T-cell (primary cell): ENCODE measurements at regions not wholly inside any gene's neighbourhood (a gene's known extent, or its start where the extent isn't known, plus 50 kb on each side); places are given as distances from the start of the nearest gene placed in this dataset.

Experiments used
- ATAC-seq, 4 experiments: fragments of 200-7000 bp in 3 of 4; fragments of 150-1000 bp in 1 of 4; cut with Tn5 transposase; replicated peaks in 1 of 4; 1 replicate in 3 of 4; 2 replicates in 1 of 4; pipeline ENCODE4 v1.10.0; 2021; ENCODE audit warnings: moderate library complexity in 3 of 4, mild to moderate bottlenecking in 2 of 4, moderate number of reproducible peaks in 1 of 4
- CTCF ChIA-PET, 2 donors: fragments of 300-600 bp; sonication (Branson Sonifier 250); formaldehyde crosslinking; loops; one replicate each; lab custom pipeline; 2022; ENCODE audit warnings: antibody characterized with exemption in 2 of 2; lab: Charles Lee
- POLR2A ChIA-PET, 2 donors: fragments of 300-600 bp; sonication (Branson Sonifier 250); formaldehyde crosslinking; loops; one replicate each; lab custom pipeline; 2022; ENCODE audit warnings: antibody characterized with exemption in 2 of 2; lab: Charles Lee
- DNase-seq, 35 experiments: peaks; one replicate each; pipeline versions ENCODE4 v3.0.0 to v3.0.0-alpha.2; 2013 to 2023
- H3K27ac ChIP-seq: one replicate; pipeline ENCODE4 v1.5.1; 2013; ENCODE audit warnings: low read length
- H3K27me3 ChIP-seq, 2 experiments: replicated peaks in 1 of 2; 1 replicate in 1 of 2; 2 replicates in 1 of 2; pipeline versions ENCODE4 v1.6.1 to v1.7.0; 2013; ENCODE audit warnings: low read length in 1 of 2, mixed read lengths in 1 of 2; ENCODE audit not compliant: control insufficient read depth in 2 of 2, insufficient read depth in 2 of 2; ENCODE audit errors: extremely low read depth in 1 of 2
- H3K36me3 ChIP-seq, 2 donors: 1 replicate in 1 of 2; 2 replicates in 1 of 2; pipeline versions ENCODE4 v1.6.1 to v1.7.0; 2013; ENCODE audit warnings: low read length in 1 of 2; ENCODE audit not compliant: control insufficient read depth in 2 of 2, insufficient read depth in 1 of 2; ENCODE audit errors: extremely low read depth in 1 of 2
- H3K4me1 ChIP-seq, 2 experiments: 1 replicate in 1 of 2; 2 replicates in 1 of 2; pipeline versions ENCODE4 v1.6.1 to v1.7.0; 2013; ENCODE audit warnings: low read length in 2 of 2, mixed read lengths in 1 of 2; ENCODE audit not compliant: insufficient read depth in 2 of 2, control insufficient read depth in 1 of 2; ENCODE audit errors: extremely low read depth in 1 of 2
- H3K4me3 ChIP-seq, 2 donors: 1 replicate in 1 of 2; 2 replicates in 1 of 2; pipeline versions ENCODE4 v1.5.1 to v1.7.0; 2013; ENCODE audit warnings: mild to moderate bottlenecking in 2 of 2, low read length in 1 of 2, moderate library complexity in 1 of 2; ENCODE audit not compliant: control insufficient read depth in 1 of 2; ENCODE audit errors: extremely low read depth in 1 of 2
- H3K9me3 ChIP-seq: 2 replicates; pipeline ENCODE4 v1.7.0; 2013
- H3K27ac Mint-ChIP-seq, 2 donors: one replicate each; pipeline ENCODE4 v1.8.0; 2020 to 2021; ENCODE audit warnings: mild to moderate bottlenecking in 2 of 2, mixed read lengths in 2 of 2
- H3K27me3 Mint-ChIP-seq, 2 donors: one replicate each; pipeline ENCODE4 v1.8.0; 2021 to 2022; ENCODE audit warnings: mixed read lengths in 2 of 2
- H3K36me3 Mint-ChIP-seq: one replicate; pipeline ENCODE4 v1.8.0; 2021; ENCODE audit warnings: mixed read lengths
- H3K4me1 Mint-ChIP-seq, 3 donors: one replicate each; pipeline ENCODE4 v1.8.0; 2020 to 2022; ENCODE audit warnings: mixed read lengths in 3 of 3, mild to moderate bottlenecking in 1 of 3
- H3K4me3 Mint-ChIP-seq, 3 donors: one replicate each; pipeline ENCODE4 v1.8.0; 2020 to 2022; ENCODE audit warnings: mild to moderate bottlenecking in 3 of 3, mixed read lengths in 3 of 3, moderate library complexity in 3 of 3
- H3K9me3 Mint-ChIP-seq, 3 donors: one replicate each; pipeline ENCODE4 v1.8.0; 2020 to 2022; ENCODE audit warnings: mixed read lengths in 3 of 3
- WGBS: methylation state at CpG from one replicate; pipeline ENCODE4 v1.1.5; 2013; ENCODE audit warnings: missing lambda C conversion rate; ENCODE audit not compliant: insufficient coverage; 5-methylcytosine and 5-hydroxymethylcytosine counted together

DNA sequence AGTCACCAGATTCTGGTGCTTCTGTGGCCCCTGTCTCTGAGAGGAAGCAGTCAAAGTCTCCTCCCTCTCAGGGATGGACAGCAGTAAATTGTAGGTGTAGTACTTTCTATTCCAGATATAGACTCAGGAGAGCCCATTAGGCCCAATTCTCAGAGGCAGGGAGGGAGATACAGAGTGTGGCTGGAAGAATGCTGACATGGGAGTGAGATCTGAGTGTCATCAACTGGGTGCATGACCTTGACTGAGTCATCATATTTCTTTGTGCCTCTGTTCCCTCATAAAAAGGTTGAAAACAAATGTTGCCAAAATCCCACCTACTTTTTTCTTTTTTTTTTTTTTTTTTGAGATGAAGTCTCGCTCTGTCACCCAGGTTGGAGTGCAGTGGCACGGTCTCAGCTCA is 506.1 kb downstream of the BCL11A start:
- no peaks in the 10 kb centered on the region for H3K4me1 Mint-ChIP-seq

GRCh38 chr2:60046529-60046928 is 506.9 kb downstream of the BCL11A start:
- Histone ChIP-seq H3K4me1 (no peaks in the 10 kb centered on the region), H3K4me3 (no peak overlapping the region), H3K27ac (no peak overlapping the region), H3K9me3 (no peaks in the 10 kb centered on the region), H3K27me3 (no peaks in the 10 kb centered on the region), H3K36me3 (peaks cover 0 to 2% of the 10 kb centered on the region in 2 donors)
- Mint-ChIP-seq H3K27ac (no peak overlapping the region), H3K36me3 (no peaks in the 10 kb centered on the region), H3K4me1 (no peaks in the 10 kb centered on the region), H3K4me3 (no peak overlapping the region), H3K9me3 (peaks cover 0 to 3% (median 0%) of the 10 kb centered on the region in 3 donors), H3K27me3 (peaks cover 0 to 3% of the 10 kb centered on the region in 2 donors)
- DNase-seq: no peak
- POLR2A ChIA-PET: interaction anchor here in 1 of 2 donors (0.7 kb wide), 1 partner anchor 137 kb away, joined by 3 read pairs; no protein-coding TSS in a partner anchor
- CTCF ChIA-PET: interaction anchor here in 1 of 2 donors (0.6 kb wide), 1 partner anchor 403 kb away, joined by 7 read pairs; no protein-coding TSS in a partner anchor
- ATAC-seq: no peak
- WGBS: 100% methylated on average over 2 of the region's 4 CpGs

More for the DNA sequence above, 506.1 kb downstream of the BCL11A start:
- DNase-seq: no peak
- 100% methylated on average over 1 of the region's 2 CpGs for WGBS
- ChIA-PET CTCF (no interaction called here), POLR2A (no interaction called here)
- no peak for ATAC-seq
- Histone ChIP-seq H3K36me3 (peaks cover 0 to 2% of the 10 kb centered on the region in 2 donors), H3K27me3 (no peaks in the 10 kb centered on the region), H3K27ac (no peak overlapping the region), H3K4me1 (no peaks in the 10 kb centered on the region), H3K9me3 (no peaks in the 10 kb centered on the region), H3K4me3 (no peak overlapping the region)
- peaks cover 0 to 3% (median 0%) of the 10 kb centered on the region in 3 donors for H3K9me3 Mint-ChIP-seq
- H3K36me3 Mint-ChIP-seq: no peaks in the 10 kb centered on the region
- H3K27me3 Mint-ChIP-seq: peaks cover 0 to 3% of the 10 kb centered on the region in 2 donors
- H3K27ac Mint-ChIP-seq: no peak overlapping the region
- no peak overlapping the region for H3K4me3 Mint-ChIP-seq

DNA sequence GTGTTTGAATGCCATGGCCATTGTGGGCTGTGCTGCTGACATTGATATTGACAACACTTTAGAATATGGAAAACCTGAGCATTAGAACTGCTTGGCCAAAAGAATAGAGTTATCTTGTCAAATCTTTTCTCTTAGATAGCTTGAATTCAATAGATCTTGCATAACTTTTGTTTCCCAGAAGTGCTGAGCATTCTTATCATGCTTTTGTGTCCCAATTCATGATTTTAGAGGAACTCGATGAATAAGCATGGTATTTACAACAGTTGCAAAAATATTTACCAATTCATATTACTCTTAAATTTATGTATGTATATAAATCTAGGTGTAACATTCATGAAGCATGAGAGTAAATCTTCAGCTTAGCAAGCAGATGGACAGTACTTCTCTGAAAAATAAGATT is 508.0 kb downstream of the BCL11A start:
- Mint-ChIP-seq H3K27ac (no peak overlapping the region), H3K36me3 (no peaks in the 10 kb centered on the region), H3K4me3 (no peak overlapping the region), H3K4me1 (no peaks in the 10 kb centered on the region), H3K9me3 (peaks cover 0 to 3% (median 0%) of the 10 kb centered on the region in 3 donors), H3K27me3 (peaks cover 0 to 1% of the 10 kb centered on the region in 2 donors)
- Histone ChIP-seq H3K4me1 (no peaks in the 10 kb centered on the region), H3K36me3 (peaks cover 0 to 2% of the 10 kb centered on the region in 2 donors), H3K27ac (no peak overlapping the region), H3K27me3 (no peaks in the 10 kb centered on the region), H3K4me3 (no peak overlapping the region), H3K9me3 (no peaks in the 10 kb centered on the region)
- no CpG with 5 or more reads among the region's 1 CpG for WGBS
- CTCF ChIA-PET: no interaction called here
- POLR2A ChIA-PET: no interaction called here
- DNase-seq (no peak), ATAC-seq (no peak)

DNA sequence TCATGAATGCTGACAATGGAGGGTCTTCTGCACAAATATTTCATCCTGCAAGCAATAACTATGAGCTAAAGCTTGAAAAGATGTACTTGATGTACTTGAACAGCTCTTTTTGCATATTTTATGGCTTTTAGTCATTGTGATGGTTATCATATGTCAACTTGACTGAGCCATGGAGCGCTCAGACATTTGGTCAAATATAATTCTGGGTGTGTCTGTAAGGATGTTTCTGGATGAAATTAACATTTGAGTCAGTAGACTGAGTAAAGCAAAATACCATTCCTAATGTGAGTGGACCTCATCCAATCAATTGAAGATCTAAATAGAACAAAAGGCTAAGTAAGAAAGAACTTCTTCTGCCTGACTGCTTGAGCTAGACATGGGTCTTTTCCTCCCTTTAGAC is 509.0 kb downstream of the BCL11A start:
- H3K9me3 ChIP-seq: no peaks in the 10 kb centered on the region
- H3K36me3 Mint-ChIP-seq: no peaks in the 10 kb centered on the region
- H3K27me3 ChIP-seq: no peaks in the 10 kb centered on the region
- DNase-seq: no peak
- H3K4me1 Mint-ChIP-seq: no peaks in the 10 kb centered on the region
- ChIA-PET CTCF (interaction anchor here (0.5 to 0.6 kb wide), 2 partner anchors 677 to 1480 kb away, joined by 3 to 6 read pairs; no protein-coding TSS in a partner anchor), POLR2A (no interaction called here)
- no peak for ATAC-seq
- H3K27ac Mint-ChIP-seq: no peak overlapping the region
- H3K4me3 Mint-ChIP-seq: no peak overlapping the region
- peaks cover 0 to 2% of the 10 kb centered on the region in 2 donors for H3K36me3 ChIP-seq
- H3K9me3 Mint-ChIP-seq: peaks cover 0 to 3% (median 0%) of the 10 kb centered on the region in 3 donors
- WGBS: no CpG with 5 or more reads among the region's 1 CpG
- H3K4me3 ChIP-seq: no peak overlapping the region
- no peaks in the 10 kb centered on the region for H3K4me1 ChIP-seq
- peaks cover 0 to 1% of the 10 kb centered on the region in 2 donors for H3K27me3 Mint-ChIP-seq
- no peak overlapping the region for H3K27ac ChIP-seq

DNA sequence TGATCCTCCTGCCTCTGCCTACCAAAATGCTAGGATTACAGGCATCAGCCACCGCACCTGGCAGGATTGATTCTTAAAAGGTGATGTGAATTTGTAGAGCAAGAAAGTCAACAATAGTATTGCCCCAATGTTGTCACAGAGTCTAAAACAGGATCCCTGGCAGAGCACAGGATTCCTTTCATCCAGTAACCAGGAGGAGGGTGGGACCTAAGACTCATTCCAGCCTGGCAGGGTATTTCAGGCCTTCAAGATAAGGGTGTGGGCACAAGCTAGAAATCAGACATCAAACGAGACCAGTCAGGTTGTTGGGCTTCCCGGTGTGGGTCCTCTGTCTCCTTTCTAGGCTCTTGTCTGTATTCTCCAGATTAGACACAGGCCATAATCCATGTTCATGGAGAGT is 511.4 kb downstream of the BCL11A start:
- H3K27me3 ChIP-seq: no peaks in the 10 kb centered on the region
- H3K4me1 ChIP-seq: no peaks in the 10 kb centered on the region
- ChIA-PET POLR2A (no interaction called here), CTCF (interaction anchor here in 1 of 2 donors (0.5 kb wide), 1 partner anchor 204 kb away, joined by 3 read pairs; no protein-coding TSS in a partner anchor)
- peaks cover 0 to 2% of the 10 kb centered on the region in 2 donors for H3K36me3 ChIP-seq
- no peak overlapping the region for H3K4me3 ChIP-seq
- no peak for ATAC-seq
- Mint-ChIP-seq H3K4me1 (no peaks in the 10 kb centered on the region), H3K9me3 (peaks cover 0 to 5% (median 3%) of the 10 kb centered on the region in 3 donors), H3K4me3 (no peak overlapping the region), H3K27me3 (peaks cover 0 to 1% of the 10 kb centered on the region in 2 donors), H3K27ac (no peak overlapping the region), H3K36me3 (no peaks in the 10 kb centered on the region)
- DNase-seq: no peak
- H3K27ac ChIP-seq: no peak overlapping the region
- no peaks in the 10 kb centered on the region for H3K9me3 ChIP-seq
- WGBS: no CpG with 5 or more reads among the region's 3 CpGs

DNA sequence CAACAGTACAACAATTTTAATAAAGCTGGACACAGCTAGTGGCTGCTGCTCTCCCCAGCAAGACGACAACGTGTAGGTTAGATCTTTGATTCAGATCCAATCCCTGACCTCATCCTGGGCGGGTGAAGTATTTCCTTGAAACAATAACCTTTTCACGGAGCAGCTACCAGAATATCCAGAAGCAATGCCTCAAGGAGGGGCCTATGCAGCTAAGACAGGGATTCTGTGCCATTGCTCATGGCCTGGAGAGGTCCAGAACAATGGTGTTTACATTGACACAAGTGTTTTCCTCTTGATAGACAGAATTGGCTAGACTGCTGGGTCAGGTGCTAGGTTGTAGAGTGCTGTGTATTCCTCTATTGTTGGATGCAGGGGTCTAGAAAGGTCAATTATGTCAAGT is 520.1 kb downstream of the BCL11A start:
- no peaks in the 10 kb centered on the region for H3K27me3 Mint-ChIP-seq
- CTCF ChIA-PET: no interaction called here
- H3K36me3 ChIP-seq: no peaks in the 10 kb centered on the region
- H3K9me3 ChIP-seq: peaks cover 5% of the 10 kb centered on the region
- no peaks in the 10 kb centered on the region for H3K27me3 ChIP-seq
- no peak overlapping the region for H3K4me3 Mint-ChIP-seq
- no peak overlapping the region for H3K27ac ChIP-seq
- no peak overlapping the region for H3K27ac Mint-ChIP-seq
- no peak overlapping the region for H3K4me3 ChIP-seq
- H3K36me3 Mint-ChIP-seq: no peaks in the 10 kb centered on the region
- peaks cover 16 to 23% (median 20%) of the 10 kb centered on the region in 3 donors for H3K9me3 Mint-ChIP-seq
- 90% methylated on average over 3 of the region's 4 CpGs for WGBS
- H3K4me1 ChIP-seq: peaks cover 0 to 9% of the 10 kb centered on the region in 2 experiments
- DNase-seq (no peak), ATAC-seq (no peak)
- H3K4me1 Mint-ChIP-seq: peaks cover 0 to 8% (median 5%) of the 10 kb centered on the region in 3 donors
- POLR2A ChIA-PET: no interaction called here
